AG10803 (cell line): ENCODE measurements at regions not wholly inside any gene's neighbourhood (a gene's known extent, or its start where the extent isn't known, plus 50 kb on each side); places are given as distances from the start of the nearest gene placed in this dataset.

ENCODE experiments used
- DNase-seq: peaks from one replicate; pipeline ENCODE4 v3.0.0; 2010; ENCODE audit warnings: low read depth
- H3K4me3 ChIP-seq: 2 replicates; pipeline ENCODE4 v1.5.1; 2011; ENCODE audit warnings: mild to moderate bottlenecking, low read length, control low read depth
- TF ChIP-seq, protein P1 (sequence below): conservative IDR thresholded peaks from 2 replicates; pipeline ENCODE4 v1.5.1; 2011; ENCODE audit warnings: mild to moderate bottlenecking, low read length, control low read depth, inconsistent platforms

GRCh38 chr16:87163637-87164036, 153.6 kb downstream of the C16orf95 start:
- no peak overlapping the region for H3K4me3 ChIP-seq
- TF ChIP-seq, protein P1, sequence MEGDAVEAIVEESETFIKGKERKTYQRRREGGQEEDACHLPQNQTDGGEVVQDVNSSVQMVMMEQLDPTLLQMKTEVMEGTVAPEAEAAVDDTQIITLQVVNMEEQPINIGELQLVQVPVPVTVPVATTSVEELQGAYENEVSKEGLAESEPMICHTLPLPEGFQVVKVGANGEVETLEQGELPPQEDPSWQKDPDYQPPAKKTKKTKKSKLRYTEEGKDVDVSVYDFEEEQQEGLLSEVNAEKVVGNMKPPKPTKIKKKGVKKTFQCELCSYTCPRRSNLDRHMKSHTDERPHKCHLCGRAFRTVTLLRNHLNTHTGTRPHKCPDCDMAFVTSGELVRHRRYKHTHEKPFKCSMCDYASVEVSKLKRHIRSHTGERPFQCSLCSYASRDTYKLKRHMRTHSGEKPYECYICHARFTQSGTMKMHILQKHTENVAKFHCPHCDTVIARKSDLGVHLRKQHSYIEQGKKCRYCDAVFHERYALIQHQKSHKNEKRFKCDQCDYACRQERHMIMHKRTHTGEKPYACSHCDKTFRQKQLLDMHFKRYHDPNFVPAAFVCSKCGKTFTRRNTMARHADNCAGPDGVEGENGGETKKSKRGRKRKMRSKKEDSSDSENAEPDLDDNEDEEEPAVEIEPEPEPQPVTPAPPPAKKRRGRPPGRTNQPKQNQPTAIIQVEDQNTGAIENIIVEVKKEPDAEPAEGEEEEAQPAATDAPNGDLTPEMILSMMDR: no peak
- DNase-seq: no peak

DNA sequence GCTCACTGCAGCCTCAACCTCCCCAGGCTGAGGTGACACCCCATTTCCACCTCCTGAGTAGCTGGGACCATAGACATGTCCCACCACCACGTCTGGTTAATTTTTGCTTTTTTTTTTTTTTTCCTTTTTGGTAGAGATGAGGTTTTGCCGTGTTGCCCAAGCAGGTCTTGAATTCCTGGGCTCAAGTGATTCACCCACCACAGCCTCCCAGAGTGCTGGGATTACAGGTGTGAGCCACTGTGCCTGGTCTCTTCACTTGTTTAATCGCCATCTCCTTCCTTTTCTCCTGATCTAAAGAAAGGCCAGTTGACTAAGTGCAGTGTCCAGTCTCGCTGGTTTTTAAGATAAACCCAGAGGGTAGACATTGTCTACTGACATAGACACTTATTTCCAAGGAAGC, 152.0 kb downstream of the C16orf95 start:
- DNase-seq: no peak
- H3K4me3 ChIP-seq: no peak overlapping the region
- TF ChIP-seq, protein P1: no peak

GRCh38 chr16:87165885-87166284, 151.3 kb downstream of the C16orf95 start:
- DNase-seq: no peak
- TF ChIP-seq, protein P1: no peak
- no peak overlapping the region for H3K4me3 ChIP-seq

- no peak for DNase-seq
- H3K4me3 ChIP-seq: no peak overlapping the region
- TF ChIP-seq, protein P1: no peak
Measured at GRCh38 chr16:87166321-87166720, 150.9 kb downstream of the C16orf95 start.

- TF ChIP-seq, protein P1: no peak
- no peak overlapping the region for H3K4me3 ChIP-seq
- no peak for DNase-seq
Measured at GRCh38 chr16:87166934-87167333, 150.3 kb downstream of the C16orf95 start.

GRCh38 chr16:87169509-87169995, 147.6 kb downstream of the C16orf95 start:
- TF ChIP-seq, protein P1: no peak
- H3K4me3 ChIP-seq: no peak overlapping the region
- DNase-seq: peak; percentile 37

- DNase-seq: no peak
- no peak overlapping the region for H3K4me3 ChIP-seq
- TF ChIP-seq, protein P1: no peak
Measured at GRCh38 chr16:87170310-87170709, 146.9 kb downstream of the C16orf95 start.
